GM18861 (cell line): ENCODE measurements at regions not wholly inside any gene's neighbourhood (a gene's known extent, or its start where the extent isn't known, plus 50 kb on each side); places are given as distances from the start of the nearest gene placed in this dataset.
A peak's percentile ranks its signal among the peaks of the same experiment; 100 is the strongest.
"Not testable (repeated sequence)": the region's sequence is repeated elsewhere in the genome, so short reads cannot be mapped to it uniquely, and the experiment has no call there.

Experiments used
- ATAC-seq: cut with Tn5 transposase; IDR thresholded peaks from one replicate; pipeline ENCODE4 v1.9.1; 2021; ENCODE audit not compliant: unreplicated experiment

DNA sequence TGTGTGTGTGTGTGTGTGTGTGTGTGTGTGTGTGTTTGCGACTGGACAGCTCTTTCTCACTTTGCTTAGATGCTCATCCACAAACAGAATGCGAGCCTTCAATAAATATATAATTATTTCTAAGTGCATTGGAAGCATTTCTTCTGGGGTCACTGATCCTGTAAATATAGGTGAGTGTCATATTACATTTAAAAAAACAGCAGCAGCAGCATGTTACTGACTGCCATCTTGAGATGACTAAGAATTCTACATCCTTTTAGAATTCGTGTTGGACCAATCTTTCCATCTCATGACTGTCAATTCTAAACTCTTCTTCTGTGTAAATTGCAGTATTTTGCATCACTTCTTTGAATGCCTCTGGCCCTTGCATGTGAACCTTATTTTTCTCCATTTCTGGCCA lies 238.0 kb upstream of the DDI1 start:
- ATAC-seq: no peak

GRCh38 chr11:103800406-103801114 lies 235.9 kb upstream of the DDI1 start:
- no peak for ATAC-seq

- peak; percentile 38 for ATAC-seq
Measured at GRCh38 chr11:103803062-103803461, 233.4 kb upstream of the DDI1 start.

- ATAC-seq: no peak
Measured at GRCh38 chr11:103805688-103806009, 230.8 kb upstream of the DDI1 start.

DNA sequence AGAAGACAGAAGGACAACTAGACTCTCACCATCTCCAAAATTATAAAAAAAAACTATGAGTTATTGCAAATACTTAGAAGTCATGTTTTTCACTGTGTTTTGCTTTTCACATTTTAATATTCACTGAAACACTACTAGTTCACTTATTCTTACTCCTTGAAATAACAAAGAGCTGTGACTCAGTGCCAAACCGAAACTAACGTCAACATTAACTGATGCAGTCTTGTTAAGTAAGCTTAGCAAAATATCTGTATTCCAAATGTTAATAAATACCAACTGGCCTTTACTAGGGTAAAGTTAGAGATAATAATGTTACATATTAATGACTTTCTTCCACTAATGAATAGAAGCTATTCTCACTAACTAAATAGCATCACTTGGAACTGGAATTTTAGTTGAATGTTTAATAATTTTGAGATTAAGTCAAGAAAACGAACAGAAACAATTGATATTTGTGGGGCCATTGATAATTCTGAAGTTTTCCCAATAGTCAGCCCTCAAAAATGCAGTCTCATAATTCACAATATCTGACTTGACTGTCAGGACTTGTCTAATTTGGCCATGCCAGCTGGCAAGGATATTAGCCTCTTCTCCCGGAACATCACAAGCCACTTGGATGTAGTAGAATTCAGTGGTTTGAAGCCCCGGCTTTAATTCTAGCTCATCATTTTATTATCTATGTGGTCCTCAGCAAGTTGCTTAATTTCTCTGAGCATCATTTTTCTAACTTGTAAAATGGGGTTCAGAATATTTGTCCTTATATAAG lies 230.1 kb upstream of the DDI1 start:
- ATAC-seq: peak; percentile 75

DNA sequence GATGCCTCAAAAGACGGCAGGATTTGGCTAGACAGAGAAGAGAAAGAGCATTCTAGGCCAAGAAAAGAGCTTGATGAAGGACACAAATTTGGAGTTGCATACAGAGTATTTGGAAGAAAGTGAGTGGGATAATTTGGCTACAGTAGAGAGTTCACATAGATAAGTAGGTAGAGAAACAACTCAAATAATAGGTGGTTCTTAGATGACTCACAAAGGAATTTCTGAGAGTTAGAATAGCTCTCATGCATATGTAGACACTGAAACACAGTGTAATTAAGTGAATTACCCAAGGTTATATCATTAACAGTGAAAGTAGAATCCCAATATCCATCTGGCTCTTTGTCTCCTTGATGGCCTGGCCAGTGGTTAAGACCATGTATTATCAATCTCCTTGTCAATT lies 228.6 kb upstream of the DDI1 start:
- no peak for ATAC-seq

DNA sequence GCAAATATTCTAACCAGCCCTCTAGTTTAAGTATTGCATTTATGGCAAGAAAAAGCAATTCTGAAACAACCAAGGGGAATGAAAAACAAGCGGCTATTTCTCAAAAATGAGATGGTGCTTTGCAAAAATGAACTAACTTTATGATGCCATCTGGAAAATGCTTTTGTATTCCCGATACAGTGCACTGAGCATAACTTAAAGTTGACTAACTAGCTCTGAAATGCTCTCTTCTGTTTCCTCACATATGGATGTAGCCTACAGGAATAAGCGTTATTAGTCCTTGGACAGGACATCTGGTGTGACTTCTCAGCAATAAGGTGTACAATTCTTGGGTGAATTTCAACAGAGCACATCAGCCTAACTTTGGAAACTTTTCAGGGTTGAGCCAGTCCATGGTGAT lies 228.2 kb upstream of the DDI1 start:
- no peak for ATAC-seq

DNA sequence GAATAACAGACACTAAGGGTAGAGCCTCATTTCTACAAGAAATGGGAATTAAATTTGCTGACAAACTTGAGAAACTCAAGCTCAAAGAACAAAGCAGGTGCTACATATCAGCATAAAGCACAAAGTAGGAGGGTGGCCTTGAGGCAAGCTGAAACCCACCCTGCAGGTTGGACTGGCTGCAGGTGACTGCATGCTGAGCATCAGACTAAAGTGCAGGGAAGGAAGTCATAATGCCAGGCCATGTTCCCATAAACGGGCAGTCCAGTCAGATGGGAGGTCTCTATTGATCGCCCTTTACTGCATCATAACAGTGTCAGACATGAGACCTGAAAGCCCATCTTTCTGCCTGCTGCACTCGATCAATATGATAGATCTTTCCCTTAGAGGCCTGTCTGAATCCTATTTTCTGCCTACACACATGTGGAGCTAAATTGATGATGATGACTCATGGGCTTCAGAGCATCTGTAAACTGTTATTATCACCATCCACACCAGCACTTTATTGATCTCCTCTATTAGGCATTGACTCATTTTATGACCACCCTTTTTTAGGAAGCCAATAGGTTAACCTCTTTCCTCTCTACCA lies 224.5 kb upstream of the DDI1 start:
- ATAC-seq: no peak

GRCh38 chr11:103812680-103813079 lies 223.8 kb upstream of the DDI1 start:
- ATAC-seq: no peak

DNA sequence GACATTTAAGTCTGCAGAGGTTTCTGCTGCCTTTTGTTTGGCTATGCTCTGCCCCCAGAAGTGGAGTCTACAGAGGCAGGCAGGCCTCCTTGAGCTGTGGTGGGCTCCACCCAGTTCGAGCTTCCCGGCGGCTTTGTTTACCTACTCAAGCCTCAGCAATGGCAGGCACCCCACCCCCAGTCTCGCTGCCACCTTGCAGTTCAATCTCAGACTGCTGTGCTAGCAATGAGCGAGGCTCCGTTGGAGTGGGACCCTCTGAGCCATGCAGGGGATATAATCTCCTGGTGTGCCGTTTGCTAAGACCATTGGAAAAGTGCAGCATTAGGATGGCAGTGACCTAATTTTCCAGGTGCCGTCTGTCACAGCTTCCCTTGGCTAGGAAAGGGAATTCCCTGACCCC lies 216.1 kb upstream of the DDI1 start:
- not testable (repeated sequence) for ATAC-seq

DNA sequence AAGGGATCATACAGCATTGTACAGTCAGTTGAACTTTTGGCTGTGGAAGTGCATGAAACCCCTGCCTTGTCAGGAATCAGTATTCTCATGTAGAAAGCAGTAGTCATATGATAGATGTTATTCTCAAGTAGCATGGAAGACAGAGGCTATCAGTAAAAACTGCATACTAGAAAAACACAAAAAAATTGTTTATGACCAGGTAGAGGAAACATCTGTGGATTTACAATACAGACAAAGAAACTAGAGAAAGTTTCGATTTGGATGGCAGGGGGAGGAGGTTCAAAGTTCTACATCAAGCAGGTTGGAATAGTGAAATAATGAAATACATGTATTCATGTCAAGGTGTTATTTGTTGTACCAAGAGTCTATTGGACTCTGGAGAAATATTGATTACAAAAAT lies 212.3 kb upstream of the DDI1 start:
- ATAC-seq: no peak

DNA sequence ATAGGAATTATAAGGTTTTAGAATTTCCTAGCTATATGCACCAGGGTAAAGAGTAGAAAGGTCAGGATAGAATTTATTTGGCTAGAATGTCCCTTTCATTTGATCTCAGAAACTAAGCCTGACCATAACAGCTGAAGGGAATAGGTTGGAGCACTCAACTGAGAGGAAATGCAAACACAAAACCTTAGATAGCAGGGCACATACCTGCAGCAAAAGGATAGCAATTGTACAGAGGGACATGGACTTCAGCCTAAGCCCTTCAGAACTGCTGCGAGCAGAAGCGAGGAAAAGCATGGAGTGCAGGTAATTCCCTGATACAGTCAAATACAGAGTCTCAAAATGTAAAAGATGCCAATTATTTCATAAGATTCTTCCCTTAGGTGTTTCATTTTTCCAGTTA lies 211.0 kb upstream of the DDI1 start:
- ATAC-seq: no peak

- ATAC-seq: no peak
Measured at GRCh38 chr11:103826856-103827255, 209.6 kb upstream of the DDI1 start.

DNA sequence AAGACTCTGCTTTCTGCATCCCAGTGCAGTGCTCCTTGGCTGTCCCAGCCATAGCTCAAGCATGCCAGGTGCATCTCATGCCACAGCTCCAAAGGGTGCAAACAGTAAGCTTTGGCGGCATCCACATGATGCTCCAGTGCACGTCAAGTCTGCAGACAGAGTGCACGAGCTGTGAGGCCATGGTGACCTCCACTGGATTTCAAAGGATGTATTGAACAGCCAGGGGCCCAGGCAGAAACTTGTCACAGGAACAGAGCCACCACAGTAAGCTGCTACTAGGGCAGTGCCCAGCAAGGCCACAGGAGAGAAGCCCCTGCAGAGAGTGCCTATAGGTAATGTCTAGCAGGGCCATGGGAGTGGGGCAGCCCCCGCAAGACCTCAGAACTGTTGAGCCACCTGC lies 206.8 kb upstream of the DDI1 start:
- no peak for ATAC-seq

- ATAC-seq: no peak
Measured at GRCh38 chr11:103830205-103830604, 206.2 kb upstream of the DDI1 start.

DNA sequence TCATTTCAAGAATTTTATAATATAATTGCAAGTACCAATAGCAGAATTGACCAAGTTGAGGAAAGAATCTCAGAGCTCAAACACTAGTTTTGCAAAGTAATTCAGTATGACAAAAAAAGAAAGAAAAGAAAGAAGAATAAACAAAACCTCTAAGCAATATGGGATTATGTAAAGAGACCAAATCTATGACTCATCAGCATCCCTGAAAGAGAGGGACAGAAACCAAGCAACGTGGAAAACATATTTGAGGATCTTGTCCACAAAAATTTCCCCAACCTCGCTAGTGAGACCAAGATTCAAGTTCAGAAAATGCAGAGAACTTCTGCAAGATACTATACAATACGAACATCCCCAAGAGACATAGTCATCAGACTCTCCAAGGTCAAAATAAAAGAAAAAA lies 203.7 kb upstream of the DDI1 start:
- no peak for ATAC-seq

- ATAC-seq: no peak
Measured at GRCh38 chr11:103842191-103842590, 194.2 kb upstream of the DDI1 start.

DNA sequence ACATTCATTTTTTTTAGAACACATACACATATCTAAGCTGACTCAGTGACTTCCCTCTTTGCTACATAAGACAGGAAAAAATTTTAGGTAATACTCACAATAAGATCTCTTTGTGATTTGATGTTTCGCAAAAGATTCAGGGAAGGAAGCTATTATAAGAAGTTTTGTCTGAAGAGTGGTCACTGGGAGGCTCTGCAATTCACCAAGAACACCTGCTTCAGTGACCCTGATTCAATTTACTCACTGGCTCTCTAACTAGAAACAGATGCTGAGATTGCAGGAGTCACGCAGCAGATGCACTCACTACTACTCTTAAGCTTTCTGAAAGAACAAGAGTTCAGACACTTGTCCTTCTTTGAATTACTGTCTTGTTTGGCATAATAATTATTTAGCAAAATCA lies 193.6 kb upstream of the DDI1 start:
- no peak for ATAC-seq

DNA sequence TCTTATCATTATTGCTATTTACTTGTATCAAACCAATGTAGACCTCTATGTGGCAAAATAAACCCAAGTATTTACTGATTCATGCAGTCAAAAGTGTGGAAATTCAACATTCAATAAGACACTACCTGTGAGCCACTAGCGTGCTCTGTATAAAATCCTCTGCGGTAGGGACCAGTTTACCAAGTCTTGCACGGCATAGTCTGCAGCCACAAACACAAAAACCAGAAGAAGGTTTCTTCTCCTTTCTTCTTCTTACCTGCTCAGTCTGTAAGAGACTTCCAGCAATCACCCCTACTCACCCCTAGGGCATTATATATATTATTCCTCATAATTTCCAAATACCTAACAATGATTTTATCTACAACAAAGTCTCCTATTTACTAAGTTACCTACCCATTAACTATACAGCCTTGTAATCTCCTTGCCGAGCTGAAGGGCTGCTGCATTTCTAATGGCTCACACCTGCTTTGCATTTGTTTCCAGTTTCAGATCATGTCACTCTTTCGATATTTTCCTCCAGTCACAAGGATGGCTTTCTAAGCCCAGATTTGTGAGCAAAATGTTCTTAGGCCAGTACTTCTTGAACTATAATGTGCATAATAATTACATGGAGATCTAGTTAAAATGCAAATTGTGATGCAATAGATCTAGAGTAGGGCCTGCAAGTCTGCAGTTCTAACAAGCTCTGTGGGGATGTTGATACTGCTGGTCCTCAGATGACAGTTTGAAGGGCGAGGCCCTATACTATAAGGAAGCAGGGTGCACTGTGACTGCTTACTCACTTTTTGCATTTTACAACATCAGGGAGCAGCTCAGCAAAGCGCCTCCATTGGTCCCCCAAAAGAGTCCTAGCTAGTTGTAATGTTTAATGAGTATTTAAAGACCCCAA lies 191.9 kb upstream of the DDI1 start:
- peak; percentile 96 for ATAC-seq

GRCh38 chr11:103845331-103845730 lies 191.1 kb upstream of the DDI1 start:
- no peak for ATAC-seq

- no peak for ATAC-seq
Measured at GRCh38 chr11:103848686-103849085, 187.8 kb upstream of the DDI1 start.
